Calu3 (cell line): ENCODE measurements at regions not wholly inside any gene's neighbourhood (a gene's known extent, or its start where the extent isn't known, plus 50 kb on each side); places are given as distances from the start of the nearest gene placed in this dataset.

Source experiments
- BruUV-seq: library from RNA; stranded (reverse); fragments of 400-500 nt; replicated peaks from 2 replicates; lab custom pipeline; 2021; lab: Mats Ljungman, UMichigan
- CTCF ChIA-PET: fragments of 300-600 bp; sonication (Branson Sonifier 250); formaldehyde crosslinking; loops from one replicate; lab custom pipeline; 2022; ENCODE audit warnings: antibody characterized with exemption; lab: Charles Lee
- DNase-seq: peaks from one replicate; pipeline ENCODE4 v3.0.0; 2022
- H3K27ac Mint-ChIP-seq: one replicate; pipeline ENCODE4 v1.8.0; 2022; ENCODE audit warnings: mixed read lengths; ENCODE audit not compliant: unreplicated experiment
- H3K27me3 Mint-ChIP-seq: one replicate; pipeline ENCODE4 v1.8.0; 2022; ENCODE audit warnings: mixed read lengths; ENCODE audit not compliant: unreplicated experiment
- H3K36me3 Mint-ChIP-seq: one replicate; pipeline ENCODE4 v1.8.0; 2022; ENCODE audit warnings: mild to moderate bottlenecking, moderate library complexity, mixed read lengths; ENCODE audit not compliant: insufficient read depth, unreplicated experiment
- H3K4me1 Mint-ChIP-seq: one replicate; pipeline ENCODE4 v1.8.0; 2022; ENCODE audit warnings: mild to moderate bottlenecking, low read depth, mixed read lengths; ENCODE audit not compliant: unreplicated experiment
- H3K4me3 Mint-ChIP-seq: one replicate; pipeline ENCODE4 v1.8.0; 2022; ENCODE audit warnings: mild to moderate bottlenecking, low read depth, moderate library complexity, mixed read lengths; ENCODE audit not compliant: unreplicated experiment
- H3K9me3 Mint-ChIP-seq: one replicate; pipeline ENCODE4 v1.8.0; 2022; ENCODE audit warnings: low read depth, mixed read lengths; ENCODE audit not compliant: unreplicated experiment
- intact Hi-C: fragments of 100-400 bp; cut with micrococcal nuclease; formaldehyde crosslinking; loops from one replicate; pipeline ENCODE4 v1.10.0; 2022; ENCODE audit not compliant: unreplicated experiment
- TF ChIP-seq, protein P1 (sequence below): fragments of 200-600 bp; IDR thresholded peaks from one replicate; pipeline ENCODE4 v1.8.0; 2022; ENCODE audit warnings: antibody characterized with exemption; ENCODE audit not compliant: unreplicated experiment

DNA sequence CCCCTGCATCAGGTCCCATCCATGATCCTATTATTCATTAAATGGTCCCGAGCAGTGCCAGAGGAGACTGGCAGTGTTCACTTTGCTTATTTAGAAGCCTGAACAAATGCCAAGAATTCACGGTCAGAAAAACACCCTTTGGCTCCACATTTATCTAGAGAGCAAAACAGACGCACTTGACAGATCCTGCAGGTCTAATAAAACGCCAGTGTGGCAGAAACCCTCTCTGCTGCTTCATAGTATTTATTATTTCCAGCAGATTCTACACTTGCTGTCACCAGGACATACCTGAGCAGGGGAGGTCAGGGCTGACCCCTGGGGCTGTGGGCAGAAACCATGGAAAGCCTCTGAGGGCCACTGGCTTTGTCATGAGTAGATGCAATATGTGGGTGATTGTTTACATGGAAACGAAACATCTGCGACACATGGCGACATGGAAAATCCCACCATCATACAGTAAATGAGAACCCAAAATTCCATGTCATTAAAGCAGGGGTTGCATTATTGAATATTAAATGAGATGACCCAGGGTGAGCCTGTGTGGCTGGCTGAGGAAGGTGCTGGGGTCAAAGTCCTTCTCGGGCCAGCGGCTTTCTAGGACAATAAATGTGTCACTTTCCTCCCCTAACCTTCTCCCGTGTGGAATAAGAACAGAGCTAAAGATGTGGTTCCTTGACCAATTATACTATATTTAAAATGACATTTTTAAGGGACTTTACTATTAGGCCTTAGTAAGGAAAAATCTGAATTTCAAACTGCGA, 205.9 kb upstream of the SVIL start:
- intact Hi-C loops = no loop called here
- Mint-ChIP-seq H3K4me3 (no peak overlapping the region), H3K36me3 (no peaks in the 10 kb centered on the region), H3K27me3 (no peaks in the 10 kb centered on the region), H3K9me3 (no peaks in the 10 kb centered on the region), H3K4me1 (peaks cover 25% of the 10 kb centered on the region), H3K27ac (no peak overlapping the region)
- DNase-seq = no peak
- TF ChIP-seq, protein P1, sequence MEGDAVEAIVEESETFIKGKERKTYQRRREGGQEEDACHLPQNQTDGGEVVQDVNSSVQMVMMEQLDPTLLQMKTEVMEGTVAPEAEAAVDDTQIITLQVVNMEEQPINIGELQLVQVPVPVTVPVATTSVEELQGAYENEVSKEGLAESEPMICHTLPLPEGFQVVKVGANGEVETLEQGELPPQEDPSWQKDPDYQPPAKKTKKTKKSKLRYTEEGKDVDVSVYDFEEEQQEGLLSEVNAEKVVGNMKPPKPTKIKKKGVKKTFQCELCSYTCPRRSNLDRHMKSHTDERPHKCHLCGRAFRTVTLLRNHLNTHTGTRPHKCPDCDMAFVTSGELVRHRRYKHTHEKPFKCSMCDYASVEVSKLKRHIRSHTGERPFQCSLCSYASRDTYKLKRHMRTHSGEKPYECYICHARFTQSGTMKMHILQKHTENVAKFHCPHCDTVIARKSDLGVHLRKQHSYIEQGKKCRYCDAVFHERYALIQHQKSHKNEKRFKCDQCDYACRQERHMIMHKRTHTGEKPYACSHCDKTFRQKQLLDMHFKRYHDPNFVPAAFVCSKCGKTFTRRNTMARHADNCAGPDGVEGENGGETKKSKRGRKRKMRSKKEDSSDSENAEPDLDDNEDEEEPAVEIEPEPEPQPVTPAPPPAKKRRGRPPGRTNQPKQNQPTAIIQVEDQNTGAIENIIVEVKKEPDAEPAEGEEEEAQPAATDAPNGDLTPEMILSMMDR = no peak
- no TSS peak for BruUV-seq
- CTCF ChIA-PET = no interaction called here

DNA sequence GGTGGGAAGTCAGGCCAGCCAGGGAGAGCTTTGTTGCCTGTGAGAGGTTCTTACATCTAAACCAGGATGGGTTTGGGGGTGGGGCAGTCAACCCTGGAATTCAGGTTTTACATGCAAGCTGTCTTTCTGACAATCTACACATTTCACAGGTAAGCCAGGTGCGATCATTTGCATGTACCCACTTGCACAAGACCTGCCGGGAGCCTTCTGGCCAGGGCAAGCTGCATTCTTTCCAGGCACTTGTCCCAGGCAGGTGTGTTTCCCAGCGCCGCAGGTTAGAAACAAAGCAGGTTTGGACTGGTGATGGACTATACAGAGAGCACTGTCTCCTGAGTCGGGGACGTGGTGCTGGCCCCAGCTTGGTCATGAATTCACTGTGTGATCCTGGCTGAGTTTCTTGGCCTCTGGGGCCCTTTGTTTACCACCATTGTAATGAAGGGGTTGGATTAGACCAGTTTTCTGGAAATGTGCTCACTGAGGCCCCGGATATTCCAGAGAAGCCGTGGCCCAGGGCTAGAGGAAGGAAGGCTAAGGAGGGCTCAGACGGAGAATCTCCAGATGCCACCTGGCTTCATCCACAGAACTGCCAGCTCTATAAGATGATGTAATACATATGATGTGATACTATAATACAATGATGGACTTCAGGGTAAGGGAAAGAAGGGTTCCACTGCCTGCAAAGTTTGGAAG, 205.2 kb upstream of the SVIL start:
- Mint-ChIP-seq H3K4me3 (no peak overlapping the region), H3K4me1 (peaks cover 25% of the 10 kb centered on the region), H3K9me3 (no peaks in the 10 kb centered on the region), H3K36me3 (no peaks in the 10 kb centered on the region), H3K27ac (no peak overlapping the region), H3K27me3 (no peaks in the 10 kb centered on the region)
- TF ChIP-seq, protein P1 = no peak
- CTCF ChIA-PET = no interaction called here
- intact Hi-C loops = no loop called here
- no peak for DNase-seq
- no TSS peak for BruUV-seq

DNA sequence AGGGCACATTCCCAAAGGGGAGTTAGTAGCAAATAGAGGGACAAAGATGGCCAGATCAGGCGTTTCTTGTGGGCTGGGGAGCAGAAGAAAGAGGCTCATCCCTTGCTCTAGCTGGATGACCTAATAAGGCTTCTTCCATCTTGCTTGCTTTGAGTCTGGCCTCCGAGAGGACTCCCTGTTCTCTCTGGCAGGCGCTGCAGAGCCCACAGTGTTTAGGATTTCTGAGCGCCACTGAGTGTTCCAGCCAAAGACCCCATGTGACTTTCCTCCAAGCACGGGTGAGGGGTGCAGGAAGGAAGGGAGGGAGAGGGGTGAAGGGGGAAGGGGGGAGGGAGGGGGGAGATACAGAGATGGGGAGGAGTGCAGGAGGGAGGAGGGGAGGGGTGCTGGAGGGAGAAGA, 203.8 kb upstream of the SVIL start:
- TF ChIP-seq, protein P1 = no peak
- Mint-ChIP-seq H3K36me3 (no peaks in the 10 kb centered on the region), H3K4me1 (peaks cover 25% of the 10 kb centered on the region), H3K27me3 (no peaks in the 10 kb centered on the region), H3K9me3 (no peaks in the 10 kb centered on the region), H3K27ac (no peak overlapping the region), H3K4me3 (no peak overlapping the region)
- DNase-seq = no peak
- intact Hi-C loops = no loop called here
- BruUV-seq = no TSS peak
- CTCF ChIA-PET = no interaction called here

DNA sequence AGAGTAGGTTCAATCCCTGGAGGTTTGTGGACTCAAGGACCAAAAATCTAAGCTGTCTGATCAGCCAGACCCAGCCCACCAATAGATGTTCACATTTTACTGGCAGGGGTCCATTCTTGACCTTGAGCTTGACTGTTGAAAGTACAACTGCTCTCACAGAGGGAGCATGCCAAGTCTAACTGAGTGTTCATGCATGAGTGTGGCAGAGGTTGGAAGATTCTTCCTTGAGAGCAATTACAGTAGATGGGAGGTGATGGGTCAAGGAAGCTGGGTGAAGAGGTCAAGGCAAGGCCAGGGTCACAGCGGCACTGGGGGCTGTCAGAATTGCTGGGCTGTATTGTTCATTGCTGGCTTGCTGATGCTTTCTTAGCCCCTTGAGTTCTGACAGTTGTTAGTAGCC, 202.8 kb upstream of the SVIL start:
- no peaks in the 10 kb centered on the region for H3K36me3 Mint-ChIP-seq
- no peak for DNase-seq
- no TSS peak for BruUV-seq
- H3K4me1 Mint-ChIP-seq = peaks cover 22% of the 10 kb centered on the region
- intact Hi-C loops = no loop called here
- CTCF ChIA-PET = no interaction called here
- no peak overlapping the region for H3K4me3 Mint-ChIP-seq
- no peaks in the 10 kb centered on the region for H3K27me3 Mint-ChIP-seq
- H3K9me3 Mint-ChIP-seq = no peaks in the 10 kb centered on the region
- TF ChIP-seq, protein P1 = no peak
- no peak overlapping the region for H3K27ac Mint-ChIP-seq
